ENCODE measurements at regions not wholly inside any gene's neighbourhood (a gene's known extent, or its start where the extent isn't known, plus 50 kb on each side); places are given as distances from the start of the nearest gene placed in this dataset.

DNA sequence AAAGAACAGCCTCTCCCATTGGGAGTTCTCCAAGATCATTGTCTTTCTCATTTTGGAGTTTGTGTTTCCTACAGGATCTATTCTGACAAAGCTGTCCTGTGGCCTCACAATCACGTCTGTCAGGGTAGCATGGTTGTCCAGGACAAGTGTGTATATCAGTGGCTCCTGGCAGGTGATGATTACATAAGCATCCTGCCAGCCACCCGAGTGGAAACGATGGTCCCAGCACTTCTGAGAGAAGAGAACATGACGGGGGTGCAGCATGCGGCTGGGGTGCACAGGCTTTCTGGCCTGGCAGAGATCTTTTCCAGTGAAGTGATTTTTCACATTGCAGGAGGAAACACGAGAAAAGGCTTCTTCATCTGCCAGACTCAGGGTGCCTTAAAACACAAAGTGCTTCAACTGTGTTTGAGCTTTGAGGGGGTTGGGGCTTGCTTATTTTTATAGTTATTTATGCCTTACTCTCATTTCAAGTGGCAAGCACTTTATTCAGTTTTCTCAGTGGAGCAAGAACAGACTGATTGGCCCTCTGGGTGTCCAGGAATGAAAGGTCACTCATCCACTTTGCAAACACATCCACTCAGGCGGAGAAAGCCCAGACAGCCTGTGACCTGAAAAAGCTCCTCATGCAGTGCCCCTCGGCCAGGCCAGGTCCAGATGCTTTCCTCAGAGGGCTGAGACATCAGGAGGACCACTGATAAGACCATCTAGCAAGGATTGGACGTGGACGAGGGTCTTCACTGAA is 186.0 kb downstream of the DUSP10 start:
- TF ChIP-seq CTCF (IDR thresholded peaks at IDR 0.05; ENCODE audit: low read length), result no peak
- no peak for TF ChIP-seq EZH2 (IDR thresholded peaks at IDR 0.05; ENCODE audit: borderline replicate concordance, low read length)
